B cell (primary cell): ENCODE measurements at regions not wholly inside any gene's neighbourhood (a gene's known extent, or its start where the extent isn't known, plus 50 kb on each side); places are given as distances from the start of the nearest gene placed in this dataset.

Experiments
- ATAC-seq: fragments of 200-7000 bp; cut with Tn5 transposase; one replicate; pipeline ENCODE4 v1.10.0; 2021; ENCODE audit warnings: low read depth, mild to moderate bottlenecking, moderate number of reproducible peaks, moderate library complexity
- CTCF ChIA-PET: fragments of 350-600 bp; sonication (Branson Sonifier 250); formaldehyde crosslinking; loops from one replicate; lab custom pipeline; 2021; ENCODE audit warnings: antibody characterized with exemption, inconsistent platforms; lab: Charles Lee
- POLR2A ChIA-PET: fragments of 350-600 bp; sonication (Branson Sonifier 250); formaldehyde crosslinking; loops from one replicate; lab custom pipeline; 2021; ENCODE audit warnings: antibody characterized with exemption; lab: Charles Lee
- DNase-seq: peaks from one replicate; pipeline ENCODE4 v3.0.0; 2013
- H2AFZ ChIP-seq: 2 replicates; pipeline ENCODE4 v1.6.1; 2012; ENCODE audit warnings: mild to moderate bottlenecking, low read depth, low read length; ENCODE audit not compliant: insufficient read depth, poor library complexity, severe bottlenecking
- H3K27ac ChIP-seq, 2 donors: 1 replicate in 1 of 2; 2 replicates in 1 of 2; pipeline ENCODE4 v1.5.1; 2012 to 2013; ENCODE audit warnings: low read length in 2 of 2, mild to moderate bottlenecking in 2 of 2, moderate library complexity in 1 of 2
- H3K27me3 ChIP-seq, 4 experiments: fragments of 200-600 bp in 1 of 4; sonication (generic) in 1 of 4; replicated peaks in 1 of 4; 1 replicate in 2 of 4; 2 replicates in 2 of 4; pipeline versions ENCODE4 v1.6.1 to v1.7.0; 2013 to 2016; ENCODE audit warnings: low read length in 3 of 4, mild to moderate bottlenecking in 2 of 4, mixed read lengths in 1 of 4, moderate library complexity in 1 of 4; ENCODE audit not compliant: insufficient read depth in 4 of 4, control insufficient read depth in 3 of 4; ENCODE audit errors: control extremely low read depth in 1 of 4
- H3K36me3 ChIP-seq, 2 experiments: replicated peaks in 1 of 2; 1 replicate in 1 of 2; 2 replicates in 1 of 2; pipeline versions ENCODE4 v1.6.1 to v1.7.1; 2013; ENCODE audit warnings: low read length in 1 of 2; ENCODE audit not compliant: insufficient read depth in 2 of 2, control insufficient read depth in 1 of 2; ENCODE audit errors: control extremely low read depth in 1 of 2, extremely low read depth in 1 of 2
- H3K4me1 ChIP-seq, 2 donors: fragments of 200-600 bp in 1 of 2; sonication (generic) in 1 of 2; 1 replicate in 1 of 2; 2 replicates in 1 of 2; pipeline versions ENCODE4 v1.5.1 to v1.6.1; 2013 to 2017; ENCODE audit warnings: low read length in 2 of 2; ENCODE audit not compliant: control insufficient read depth in 2 of 2, insufficient read depth in 2 of 2
- H3K4me2 ChIP-seq: replicated peaks from 2 replicates; pipeline ENCODE3; 2012; ENCODE audit warnings: mild to moderate bottlenecking, low read depth, low read length; ENCODE audit not compliant: poor library complexity, severe bottlenecking
- H3K4me3 ChIP-seq, 5 experiments: fragments of 200-600 bp in 1 of 5; sonication (generic) in 1 of 5; 1 replicate in 3 of 5; 2 replicates in 2 of 5; pipeline versions ENCODE4 v1.5.1 to v1.7.0; 2011 to 2016; ENCODE audit warnings: low read length in 4 of 5, mild to moderate bottlenecking in 4 of 5, low read depth in 2 of 5, control low read depth in 1 of 5, moderate library complexity in 1 of 5; ENCODE audit not compliant: insufficient read depth in 1 of 5; ENCODE audit errors: control extremely low read depth in 1 of 5, extremely low read depth in 1 of 5
- H3K79me2 ChIP-seq: fragments of 200-600 bp; sonication (generic); one replicate; pipeline ENCODE4 v1.6.0; 2016; ENCODE audit warnings: low read length; ENCODE audit not compliant: control insufficient read depth, insufficient read depth
- H3K9ac ChIP-seq: fragments of 200-600 bp; sonication (generic); 2 replicates; pipeline ENCODE4 v1.6.1; 2017; ENCODE audit warnings: mild to moderate bottlenecking, low read length, moderate library complexity
- H3K9me3 ChIP-seq, 3 donors: one replicate each; pipeline versions ENCODE4 v1.6.1 to v1.7.1; 2013; ENCODE audit warnings: low read length in 2 of 3; ENCODE audit not compliant: control insufficient read depth in 2 of 3, insufficient read depth in 1 of 3; ENCODE audit errors: control extremely low read depth in 1 of 3
- H4K20me1 ChIP-seq: 2 replicates; pipeline ENCODE4 v1.6.0; 2012; ENCODE audit warnings: mild to moderate bottlenecking, low read length; ENCODE audit not compliant: insufficient read depth, control insufficient read depth, poor library complexity, severe bottlenecking
- H3K27ac Mint-ChIP-seq: one replicate; pipeline ENCODE4 v1.8.0; 2021; ENCODE audit warnings: mixed read lengths
- H3K27me3 Mint-ChIP-seq: one replicate; pipeline ENCODE4 v1.8.0; 2021; ENCODE audit warnings: mixed read lengths
- H3K4me1 Mint-ChIP-seq: one replicate; pipeline ENCODE4 v1.8.0; 2021; ENCODE audit warnings: mixed read lengths
- H3K4me3 Mint-ChIP-seq: one replicate; pipeline ENCODE4 v1.8.0; 2021; ENCODE audit warnings: mixed read lengths
- H3K9me3 Mint-ChIP-seq: one replicate; pipeline ENCODE4 v1.8.0; 2022; ENCODE audit warnings: mixed read lengths; ENCODE audit not compliant: insufficient read depth
- EZH2 ChIP-seq: IDR thresholded peaks from 2 replicates; pipeline ENCODE4 v1.6.1; 2012; ENCODE audit warnings: borderline replicate concordance, low read depth, mild to moderate bottlenecking, moderate library complexity, low read length; ENCODE audit not compliant: insufficient read depth, poor library complexity, severe bottlenecking
- WGBS: methylation state at CpG from one replicate; pipeline ENCODE4 v1.1.5; 2013; ENCODE audit warnings: missing lambda C conversion rate; ENCODE audit not compliant: insufficient coverage; 5-methylcytosine and 5-hydroxymethylcytosine counted together
- intact Hi-C: fragments of 100-400 bp; cut with micrococcal nuclease; formaldehyde crosslinking; loops from one replicate; pipeline ENCODE4 v1.10.0; 2022
- TF ChIP-seq, protein P1 (sequence below): fragments of 200-600 bp; IDR thresholded peaks from one replicate; pipeline ENCODE4 v1.8.0; 2022; ENCODE audit warnings: antibody characterized with exemption, mild to moderate bottlenecking

DNA sequence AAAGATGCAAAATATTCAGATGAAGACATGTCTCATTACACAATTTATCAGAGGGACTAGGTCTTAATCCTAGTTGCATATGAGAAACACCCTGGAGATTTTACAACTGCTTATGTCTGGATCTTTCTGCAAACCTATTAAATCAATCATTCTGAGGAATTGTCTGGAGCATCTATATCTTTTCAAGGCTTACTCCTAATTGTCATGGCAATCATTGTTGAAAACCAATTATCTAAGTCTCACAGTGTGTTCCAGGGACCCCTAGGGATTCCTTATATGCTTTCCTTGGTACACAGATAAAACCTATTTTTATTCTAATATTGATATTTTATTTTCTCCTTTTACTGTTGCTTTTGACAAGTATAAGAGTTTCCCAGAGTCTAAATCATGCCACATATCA, 696.9 kb upstream of the EYS start:
- Mint-ChIP-seq H3K4me3 (no peak overlapping the region), H3K27ac (no peak overlapping the region), H3K9me3 (no peaks in the 10 kb centered on the region), H3K4me1 (no peaks in the 10 kb centered on the region), H3K27me3 (no peaks in the 10 kb centered on the region)
- ChIA-PET CTCF (no interaction called here), POLR2A (no interaction called here)
- no peak overlapping the region for H3K4me2 ChIP-seq
- intact Hi-C loops, result no loop called here
- H3K27ac ChIP-seq, result no peak overlapping the region
- no peak for TF ChIP-seq EZH2
- TF ChIP-seq, protein P1, sequence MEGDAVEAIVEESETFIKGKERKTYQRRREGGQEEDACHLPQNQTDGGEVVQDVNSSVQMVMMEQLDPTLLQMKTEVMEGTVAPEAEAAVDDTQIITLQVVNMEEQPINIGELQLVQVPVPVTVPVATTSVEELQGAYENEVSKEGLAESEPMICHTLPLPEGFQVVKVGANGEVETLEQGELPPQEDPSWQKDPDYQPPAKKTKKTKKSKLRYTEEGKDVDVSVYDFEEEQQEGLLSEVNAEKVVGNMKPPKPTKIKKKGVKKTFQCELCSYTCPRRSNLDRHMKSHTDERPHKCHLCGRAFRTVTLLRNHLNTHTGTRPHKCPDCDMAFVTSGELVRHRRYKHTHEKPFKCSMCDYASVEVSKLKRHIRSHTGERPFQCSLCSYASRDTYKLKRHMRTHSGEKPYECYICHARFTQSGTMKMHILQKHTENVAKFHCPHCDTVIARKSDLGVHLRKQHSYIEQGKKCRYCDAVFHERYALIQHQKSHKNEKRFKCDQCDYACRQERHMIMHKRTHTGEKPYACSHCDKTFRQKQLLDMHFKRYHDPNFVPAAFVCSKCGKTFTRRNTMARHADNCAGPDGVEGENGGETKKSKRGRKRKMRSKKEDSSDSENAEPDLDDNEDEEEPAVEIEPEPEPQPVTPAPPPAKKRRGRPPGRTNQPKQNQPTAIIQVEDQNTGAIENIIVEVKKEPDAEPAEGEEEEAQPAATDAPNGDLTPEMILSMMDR, result no peak
- DNase-seq (no peak), ATAC-seq (no peak)
- no peaks in the 10 kb centered on the region for H3K79me2 ChIP-seq
- no peaks in the 10 kb centered on the region for H3K36me3 ChIP-seq
- H3K4me1 ChIP-seq, result no peaks in the 10 kb centered on the region
- H3K4me3 ChIP-seq, result no peak overlapping the region
- H4K20me1 ChIP-seq, result no peaks in the 10 kb centered on the region
- H3K9me3 ChIP-seq, result no peaks in the 10 kb centered on the region
- H3K9ac ChIP-seq, result no peak overlapping the region
- H3K27me3 ChIP-seq, result no peaks in the 10 kb centered on the region
- no peak overlapping the region for H2AFZ ChIP-seq

DNA sequence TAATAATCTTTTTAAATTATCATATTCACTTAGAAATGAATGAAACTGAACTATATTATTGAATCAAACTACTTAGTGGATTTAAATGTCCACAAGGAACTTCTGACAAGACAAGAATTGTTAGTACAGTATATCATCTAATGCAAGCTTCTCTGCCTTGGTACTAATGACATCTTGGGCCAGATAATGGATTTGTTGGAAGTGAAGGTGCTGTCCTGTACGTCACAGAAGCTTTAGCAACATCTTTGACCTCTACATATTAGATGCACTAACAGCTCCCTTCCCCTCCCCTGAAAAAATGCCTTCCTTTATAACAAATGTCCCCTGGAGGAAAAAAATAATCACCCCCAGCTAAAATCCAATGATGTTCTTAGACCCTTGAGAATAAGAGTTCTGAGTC, 695.8 kb upstream of the EYS start:
- H2AFZ ChIP-seq, result no peak overlapping the region
- H4K20me1 ChIP-seq, result no peaks in the 10 kb centered on the region
- Mint-ChIP-seq H3K4me1 (no peaks in the 10 kb centered on the region), H3K9me3 (no peaks in the 10 kb centered on the region), H3K4me3 (no peak overlapping the region), H3K27me3 (no peaks in the 10 kb centered on the region), H3K27ac (no peak overlapping the region)
- H3K4me1 ChIP-seq, result no peaks in the 10 kb centered on the region
- TF ChIP-seq EZH2, result no peak
- TF ChIP-seq, protein P1, result no peak
- no peak overlapping the region for H3K4me2 ChIP-seq
- CTCF ChIA-PET, result interaction anchor here (1.2 kb wide), 1 partner anchor 8 kb away, joined by 4 read pairs; no protein-coding TSS in a partner anchor
- WGBS, result 60% methylated on average over 1 of the region's 1 CpG
- DNase-seq, result no peak
- H3K36me3 ChIP-seq, result no peaks in the 10 kb centered on the region
- intact Hi-C loops, result no loop called here
- no peak overlapping the region for H3K4me3 ChIP-seq
- H3K79me2 ChIP-seq, result no peaks in the 10 kb centered on the region
- H3K9me3 ChIP-seq, result no peaks in the 10 kb centered on the region
- H3K9ac ChIP-seq, result no peak overlapping the region
- ATAC-seq, result no peak
- H3K27ac ChIP-seq, result no peak overlapping the region
- H3K27me3 ChIP-seq, result no peaks in the 10 kb centered on the region
- POLR2A ChIA-PET, result no interaction called here
